GM21723 (cell line): ENCODE measurements at regions not wholly inside any gene's neighbourhood (a gene's known extent, or its start where the extent isn't known, plus 50 kb on each side); places are given as distances from the start of the nearest gene placed in this dataset.
"Not testable (repeated sequence)": the region's sequence is repeated elsewhere in the genome, so short reads cannot be mapped to it uniquely, and the experiment has no call there.

Experiments used
- ATAC-seq: cut with Tn5 transposase; IDR thresholded peaks from one replicate; pipeline ENCODE4 v1.9.1; 2021; ENCODE audit warnings: mild to moderate bottlenecking, moderate library complexity; ENCODE audit not compliant: unreplicated experiment

DNA sequence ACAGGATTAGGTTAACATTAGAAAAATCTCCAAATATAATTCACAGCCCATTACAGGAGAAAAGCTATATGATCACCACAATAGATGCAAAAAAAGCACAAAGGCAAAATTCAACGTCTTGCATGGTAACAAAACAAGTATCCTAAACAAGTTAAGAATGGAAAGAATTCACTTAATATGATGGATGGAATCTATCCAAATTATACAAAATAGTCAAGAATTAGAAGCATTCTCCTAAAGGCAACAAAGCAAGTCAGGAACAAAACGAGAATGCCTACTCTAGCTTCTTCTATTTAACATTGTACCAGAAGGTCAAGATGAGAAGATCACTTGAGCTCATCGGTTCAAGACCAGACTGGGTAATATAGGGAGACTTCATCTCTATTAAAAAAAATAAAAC, 442.8 kb downstream of the SETD4 start:
- ATAC-seq: no peak

DNA sequence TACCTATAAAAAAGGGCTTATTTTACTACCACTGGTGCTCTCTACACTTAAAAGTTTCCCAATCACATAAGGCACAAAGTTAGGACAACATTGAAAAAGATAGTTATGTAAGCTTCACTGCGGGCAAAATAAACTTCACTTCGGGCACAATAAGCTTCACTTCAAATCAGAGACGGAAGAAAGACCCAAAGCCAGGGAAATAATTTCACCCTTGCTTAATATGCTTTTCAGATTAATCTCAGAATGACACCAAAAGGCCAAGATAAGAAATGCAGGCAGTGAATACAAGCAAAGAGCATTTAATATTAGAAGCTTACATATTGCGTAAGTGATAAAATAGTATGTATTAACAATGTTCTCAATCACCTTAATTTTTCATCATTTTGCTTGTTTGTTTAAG, 444.2 kb downstream of the SETD4 start:
- no peak for ATAC-seq

DNA sequence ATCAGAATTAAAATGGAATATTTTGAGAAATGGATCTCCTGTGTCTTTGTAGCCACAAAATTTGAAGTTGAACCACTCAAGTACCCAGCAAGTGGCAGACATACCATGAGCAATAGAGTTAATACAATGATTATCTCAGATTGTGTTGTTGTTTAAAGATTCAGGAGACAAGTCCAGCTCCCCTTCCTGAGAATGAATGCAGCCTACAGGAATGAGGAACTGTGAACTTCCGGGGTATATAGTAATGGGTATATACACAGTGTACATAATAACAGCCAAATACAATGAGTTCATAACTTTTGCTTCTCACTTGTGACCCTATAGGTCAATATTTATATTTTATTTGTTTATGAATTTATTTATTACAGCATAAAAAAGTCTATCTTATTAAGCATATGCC, 445.0 kb downstream of the SETD4 start:
- ATAC-seq: no peak

DNA sequence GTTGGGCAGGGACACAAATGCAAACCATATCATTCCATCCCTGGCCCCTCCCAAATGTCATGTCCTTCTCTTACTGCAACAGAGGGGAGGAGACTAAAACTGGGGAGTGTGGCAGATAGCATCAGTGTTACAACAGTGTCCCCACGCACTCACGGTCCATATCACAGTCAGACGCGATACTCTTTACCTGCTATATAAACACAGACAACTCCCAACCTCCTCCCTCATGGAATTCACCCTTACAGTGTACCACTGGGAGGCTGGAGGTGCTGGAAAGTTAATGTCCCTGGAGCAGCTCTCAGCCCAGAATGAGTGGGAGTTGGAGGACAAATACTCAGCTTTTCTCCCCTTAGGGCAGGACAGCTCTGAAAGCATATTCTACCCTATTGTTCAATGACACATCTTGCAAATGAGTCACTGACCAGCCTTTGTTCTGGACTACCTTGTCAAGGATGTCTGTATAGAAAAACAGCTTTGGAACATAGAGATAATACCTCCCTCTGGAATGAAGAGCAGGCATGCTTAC, 445.9 kb downstream of the SETD4 start:
- no peak for ATAC-seq

DNA sequence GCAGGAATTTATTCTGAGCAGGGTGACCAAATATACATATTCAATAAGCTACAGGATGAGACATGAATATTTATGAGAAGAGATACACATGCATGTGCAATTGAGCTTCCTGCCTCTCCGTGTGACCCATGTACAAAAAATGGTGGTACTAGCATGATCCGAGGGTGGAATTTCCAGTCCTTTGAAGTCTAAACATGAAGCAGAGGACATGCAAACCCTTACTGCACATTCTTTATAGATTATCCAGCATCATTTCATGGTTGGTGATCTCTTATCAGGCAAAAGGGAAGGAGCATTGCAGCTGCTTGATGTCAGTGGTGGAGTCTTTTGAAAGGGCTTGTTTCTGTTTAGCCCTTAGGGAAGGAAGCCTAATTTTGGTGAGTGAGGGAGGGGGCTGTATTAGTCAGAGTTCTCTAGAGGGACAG, 448.6 kb downstream of the SETD4 start:
- no peak for ATAC-seq

DNA sequence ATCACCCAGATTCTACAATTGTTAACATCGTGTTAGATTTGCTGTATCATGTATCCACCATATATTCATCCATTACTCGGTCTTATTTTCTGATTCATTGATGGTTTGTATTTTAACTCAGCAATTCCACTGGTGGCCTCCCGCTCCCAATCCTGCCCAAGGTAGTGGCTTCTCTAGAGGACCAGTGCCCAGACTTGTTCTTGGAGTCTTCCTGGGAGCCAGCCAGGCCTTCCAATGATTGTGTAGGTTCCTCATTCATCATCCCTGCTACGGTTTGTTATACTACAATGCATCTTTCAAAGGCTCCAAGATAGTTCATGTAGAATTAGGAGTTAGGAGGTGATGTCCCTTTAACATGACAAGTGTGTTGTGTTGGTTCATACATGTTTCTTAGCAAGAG, 451.1 kb downstream of the SETD4 start:
- ATAC-seq: no peak

DNA sequence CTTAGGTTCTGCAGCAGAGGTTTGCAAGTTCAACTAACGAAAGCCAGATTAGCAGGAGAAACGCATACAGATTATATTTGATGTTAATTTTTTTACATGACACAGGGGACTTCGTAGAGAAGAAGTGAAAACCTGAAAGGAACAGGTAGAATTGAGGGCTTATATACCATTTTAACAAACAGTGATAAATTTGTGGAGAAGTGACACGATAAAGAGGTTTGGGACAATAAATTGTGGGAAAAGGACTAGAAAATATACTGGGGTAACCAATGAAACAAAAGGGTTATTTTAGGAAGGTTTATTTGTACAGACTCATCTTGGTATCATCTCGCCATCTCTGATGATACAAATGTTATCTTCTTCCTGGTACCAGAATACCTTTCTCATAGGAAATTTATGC, 452.9 kb downstream of the SETD4 start:
- no peak for ATAC-seq

DNA sequence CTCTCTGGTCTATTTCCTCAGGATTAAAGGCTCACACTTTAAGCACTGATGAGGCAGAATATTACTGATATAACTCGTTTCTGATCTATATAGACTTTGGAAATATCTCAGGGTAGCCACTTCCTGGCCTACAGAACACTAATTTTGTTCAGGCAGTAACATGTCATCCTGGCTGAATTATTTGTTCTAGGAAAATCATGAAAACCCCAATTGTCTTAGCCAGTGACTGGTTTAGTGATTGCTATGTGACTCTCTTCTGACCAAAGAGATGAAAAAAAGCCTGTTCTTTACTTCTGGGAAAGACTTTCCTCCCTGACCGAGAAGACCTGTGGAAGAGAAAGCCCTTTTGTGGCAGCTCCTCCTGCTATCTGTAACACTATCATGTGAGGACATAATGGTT, 453.7 kb downstream of the SETD4 start:
- no peak for ATAC-seq

DNA sequence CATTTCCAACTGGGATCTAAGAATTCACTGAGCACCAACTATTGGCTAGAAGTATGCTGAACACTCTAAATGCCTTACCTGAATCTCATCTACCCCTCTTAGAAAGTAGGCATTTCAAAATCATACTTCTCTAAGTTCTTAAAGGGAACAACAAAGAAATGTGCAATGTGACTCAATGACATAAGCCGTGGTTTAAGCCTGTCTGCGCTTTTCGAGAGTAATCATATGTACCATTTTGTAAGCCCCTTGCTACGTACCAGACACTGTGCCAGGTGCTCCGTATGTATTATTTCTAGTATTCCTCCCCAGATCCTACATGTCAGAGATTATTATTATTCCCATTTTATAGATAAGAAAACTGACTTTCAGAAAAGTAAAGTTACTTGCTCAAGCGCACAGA, 454.2 kb downstream of the SETD4 start:
- no peak for ATAC-seq

DNA sequence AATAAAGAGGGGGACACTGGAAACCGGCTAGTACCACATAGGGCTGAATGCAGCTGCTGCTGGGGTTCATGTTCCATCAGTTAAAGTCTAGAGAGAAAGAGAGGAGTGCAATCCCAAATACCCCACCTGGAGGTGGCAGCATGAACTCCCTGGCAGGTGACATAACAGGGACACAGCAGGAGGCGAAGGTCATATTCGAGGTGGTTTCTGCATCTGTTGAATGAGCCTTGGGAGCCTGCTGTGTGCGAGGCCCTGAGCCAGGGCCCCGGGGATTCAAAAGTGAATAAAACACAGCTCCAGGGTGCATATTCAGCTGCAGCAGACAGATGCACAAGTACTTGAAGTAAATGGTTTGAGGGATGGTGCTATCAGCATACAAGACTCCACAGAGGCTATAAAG, 456.8 kb downstream of the SETD4 start:
- ATAC-seq: no peak

DNA sequence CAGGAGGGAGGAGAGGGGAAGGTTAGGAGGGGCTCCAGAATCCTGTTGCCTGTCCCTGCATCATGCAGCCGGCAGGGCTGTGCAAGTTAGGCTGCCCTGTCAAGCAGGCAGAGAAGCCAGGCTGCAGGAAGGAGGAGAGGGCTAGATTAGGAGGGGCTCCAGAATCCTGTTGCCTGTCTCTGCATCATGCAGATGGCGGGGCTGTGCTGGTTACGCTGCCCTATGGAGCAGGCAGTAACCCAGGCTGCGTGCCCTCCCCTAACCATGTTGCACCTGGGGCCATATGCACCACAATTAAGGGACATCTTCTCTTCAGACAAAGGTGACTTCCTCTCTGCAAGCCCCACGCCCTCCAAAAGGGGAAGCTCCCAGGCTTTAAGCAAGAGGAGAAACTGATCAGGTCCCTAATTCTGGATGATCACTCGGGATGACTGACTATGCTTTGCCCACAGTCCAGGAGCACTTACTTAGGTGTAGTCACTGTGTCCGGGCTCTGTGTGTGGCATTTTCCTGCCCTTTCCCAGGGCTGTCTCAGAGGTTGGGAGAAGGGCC, 457.4 kb downstream of the SETD4 start:
- ATAC-seq: no peak

DNA sequence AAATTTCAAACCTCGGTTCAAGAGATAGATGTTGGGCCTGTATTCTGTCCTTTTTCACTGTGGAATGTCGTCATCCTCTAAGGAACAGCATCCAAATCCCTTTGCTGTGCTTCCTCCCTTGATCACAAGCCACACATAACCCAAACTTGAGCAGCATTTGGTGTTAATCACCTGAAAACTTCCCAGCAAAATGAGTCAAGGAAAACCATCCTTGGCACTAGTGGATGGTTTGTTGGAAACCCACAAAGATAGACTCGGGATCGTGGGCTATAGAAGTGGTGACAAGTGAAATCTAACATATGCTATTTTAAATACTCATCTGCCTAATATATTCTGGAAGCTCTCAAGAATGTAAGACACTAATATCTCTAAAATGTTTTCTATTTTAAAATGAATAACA, 459.1 kb downstream of the SETD4 start:
- no peak for ATAC-seq

DNA sequence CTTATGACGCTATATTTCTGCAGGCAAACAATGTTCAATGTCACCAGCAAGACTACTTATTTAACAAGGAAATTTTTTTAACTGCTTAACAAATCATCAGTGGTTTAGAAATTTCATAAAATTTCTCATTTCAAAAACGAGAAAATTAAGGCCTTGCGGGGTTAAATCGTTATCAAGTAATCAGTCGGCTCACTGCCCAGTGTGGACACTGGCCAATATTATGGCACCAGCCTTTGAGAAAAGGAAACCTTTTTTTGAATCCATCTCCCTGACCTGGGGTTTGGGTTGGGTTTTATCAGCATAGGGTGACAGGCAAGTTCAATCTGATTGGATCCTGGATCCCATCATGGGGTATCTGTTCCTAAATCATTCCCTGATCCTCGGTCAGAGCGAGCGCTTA, 461.2 kb downstream of the SETD4 start:
- no peak for ATAC-seq

DNA sequence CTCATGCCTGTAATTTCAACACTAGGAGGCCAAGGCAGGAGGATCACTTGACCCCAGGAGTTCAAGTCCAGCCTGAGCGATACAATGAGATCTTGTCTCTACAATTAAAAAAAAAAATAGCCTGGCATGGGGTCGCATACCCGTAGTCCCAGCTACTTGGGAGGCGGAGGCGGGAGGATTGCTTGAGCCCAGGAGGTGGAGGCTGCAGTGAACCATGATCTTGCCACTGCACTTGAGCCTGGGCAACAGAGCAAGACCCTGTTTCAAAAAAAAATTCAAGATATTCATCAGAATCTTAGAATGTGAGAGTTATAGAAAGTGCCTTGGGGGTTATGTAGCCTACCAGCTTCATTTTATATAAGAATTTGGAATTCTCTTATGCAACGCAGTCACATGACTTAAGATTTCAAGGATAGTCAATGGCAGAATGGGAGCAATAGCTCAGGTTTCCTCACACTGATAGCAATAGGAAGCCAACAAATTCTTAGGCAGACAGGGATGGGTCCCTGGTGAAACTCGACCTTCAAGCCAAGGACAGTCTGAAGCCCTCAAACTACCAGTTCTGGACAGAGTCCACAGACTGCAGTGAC, 462.5 kb downstream of the SETD4 start:
- no peak for ATAC-seq

DNA sequence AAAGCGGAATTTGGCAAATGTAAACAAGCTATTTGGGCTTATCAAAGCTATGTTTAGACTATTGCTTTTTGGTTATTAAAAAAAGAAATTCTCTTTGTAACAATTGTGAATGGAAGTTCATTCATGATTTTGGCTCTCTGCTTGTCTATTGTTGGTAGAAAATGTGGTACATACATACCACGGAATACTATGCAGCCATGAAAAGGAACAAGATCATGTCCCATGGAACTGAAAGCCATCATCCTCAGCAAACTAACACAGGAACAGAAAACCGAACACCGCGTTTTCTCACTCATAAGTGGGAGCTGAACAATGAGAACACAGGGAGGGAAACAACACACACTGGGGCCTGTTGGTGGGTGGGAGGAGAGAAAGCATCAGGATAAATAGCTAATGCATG, 465.4 kb downstream of the SETD4 start:
- ATAC-seq: no peak

DNA sequence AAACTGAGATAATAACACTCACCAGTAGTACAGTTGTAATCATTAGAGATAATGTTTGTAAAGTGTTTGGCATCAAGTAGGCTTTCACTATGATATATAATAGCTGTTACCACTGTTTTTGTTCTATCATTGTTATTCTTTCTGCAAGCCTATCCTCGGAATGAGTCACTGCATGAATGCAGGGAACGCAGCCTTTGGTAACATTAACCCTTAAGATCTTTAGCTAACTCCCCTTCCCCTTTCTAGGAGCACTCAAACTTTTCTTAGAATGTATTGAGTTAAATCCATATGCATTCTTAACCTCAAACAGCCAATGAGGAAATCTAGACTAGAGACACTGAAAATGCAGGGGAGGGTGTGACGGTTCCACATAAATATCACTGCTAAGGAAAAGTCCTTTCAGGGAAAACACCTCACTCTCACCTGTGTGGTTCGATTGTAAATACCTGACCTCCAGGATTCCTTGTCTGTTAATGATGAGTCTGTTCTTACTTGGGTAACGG, 467.3 kb downstream of the SETD4 start:
- no peak for ATAC-seq

DNA sequence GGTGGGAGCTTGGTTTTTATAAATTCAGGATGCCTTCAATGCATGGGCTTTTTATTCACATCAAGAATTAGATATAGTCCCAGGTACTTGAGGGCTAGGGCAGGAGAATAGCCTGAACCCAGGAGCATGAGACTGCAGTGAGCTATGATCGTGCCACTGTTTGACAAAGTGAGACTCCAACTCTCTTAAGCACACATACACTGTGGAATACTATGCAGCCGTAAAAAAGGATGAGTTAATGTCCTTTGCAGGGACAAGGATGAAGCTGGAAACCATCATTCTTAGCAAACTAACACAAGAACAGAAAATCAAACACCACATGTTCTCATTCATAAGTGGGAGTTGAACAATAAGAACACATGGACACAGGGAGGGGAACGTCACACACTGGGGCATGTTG, 470.0 kb downstream of the SETD4 start:
- not testable (repeated sequence) for ATAC-seq

DNA sequence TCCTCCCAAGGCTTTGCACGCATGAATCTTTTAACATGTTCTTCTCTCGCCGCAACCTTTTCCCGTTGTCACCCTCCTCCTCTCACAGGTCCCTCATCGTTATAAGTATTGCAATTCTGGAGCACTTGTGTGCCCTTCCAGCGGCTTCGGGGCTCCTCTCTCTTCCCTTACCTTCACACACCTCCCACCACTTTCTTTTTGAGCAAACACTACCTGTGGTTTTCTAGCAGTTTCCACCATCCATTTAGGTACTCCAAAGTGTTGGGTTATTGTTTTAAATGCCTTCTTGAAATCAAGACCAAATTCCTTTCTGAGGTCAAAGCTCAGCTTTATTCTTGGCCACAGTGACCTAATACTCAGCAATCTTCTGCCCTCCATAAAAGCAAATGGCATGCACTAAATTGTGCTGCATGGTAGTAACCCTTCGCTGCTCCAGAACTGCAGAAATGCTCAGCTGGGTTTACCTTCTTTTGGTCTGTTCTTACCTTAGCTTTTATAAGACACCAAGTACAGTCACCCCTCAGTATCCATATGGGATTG, 472.4 kb downstream of the SETD4 start:
- ATAC-seq: no peak

DNA sequence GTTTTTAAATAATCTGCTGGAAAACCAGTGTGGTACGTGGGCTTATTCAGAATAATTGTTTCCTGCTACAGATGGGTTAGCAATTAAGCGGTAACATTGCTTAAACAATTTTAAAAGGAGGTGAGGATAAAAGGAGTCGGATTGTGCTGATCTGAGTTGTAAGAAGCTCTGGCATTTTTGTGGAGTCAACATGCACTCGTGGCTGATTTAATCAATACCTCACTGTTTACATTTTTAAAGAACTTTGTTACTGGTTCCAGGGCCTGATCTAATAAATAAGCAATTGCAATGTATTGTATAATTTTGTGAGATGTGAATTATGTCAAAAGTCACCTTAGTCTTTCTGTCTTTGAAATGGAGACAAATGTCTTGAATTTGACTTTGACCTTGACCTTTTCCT, 474.0 kb downstream of the SETD4 start:
- no peak for ATAC-seq

DNA sequence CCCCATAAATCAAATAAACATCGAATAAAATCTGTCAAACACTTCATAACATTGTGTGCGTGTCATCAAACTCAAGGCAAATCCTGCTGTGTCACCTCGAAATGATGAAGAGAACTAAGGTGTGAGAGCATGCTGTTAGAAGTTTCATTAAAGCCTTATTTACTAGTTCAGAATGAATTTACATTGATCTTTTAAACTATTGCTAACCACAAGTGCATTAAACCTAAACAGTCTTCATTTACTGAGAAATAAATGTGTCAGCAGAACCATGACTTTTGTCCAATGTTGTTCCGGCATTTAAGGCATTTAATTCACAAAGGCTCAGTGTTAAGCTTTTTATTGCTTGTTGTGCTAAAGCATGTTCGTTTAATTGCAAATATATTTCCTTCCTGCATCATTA, 474.4 kb downstream of the SETD4 start:
- ATAC-seq: no peak

DNA sequence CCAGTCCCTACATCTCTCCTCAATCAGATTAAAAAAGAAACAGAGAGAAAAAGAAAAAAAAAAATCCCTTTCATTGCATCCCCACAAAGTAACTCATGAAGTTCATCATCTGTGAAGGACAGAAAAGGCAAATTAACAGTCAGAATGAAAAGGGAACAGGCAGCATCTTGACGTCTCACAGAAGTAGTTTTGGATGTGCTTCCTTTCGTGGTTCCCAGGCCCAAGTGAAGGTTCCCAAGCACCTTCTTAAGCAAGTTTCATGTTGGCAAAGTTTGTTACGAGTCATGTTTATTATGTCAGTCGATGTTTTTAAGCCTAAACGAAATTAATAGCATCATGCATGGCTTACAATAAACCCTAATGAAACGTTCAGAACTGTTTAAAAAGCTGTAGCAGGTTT, 475.2 kb downstream of the SETD4 start:
- ATAC-seq: no peak

DNA sequence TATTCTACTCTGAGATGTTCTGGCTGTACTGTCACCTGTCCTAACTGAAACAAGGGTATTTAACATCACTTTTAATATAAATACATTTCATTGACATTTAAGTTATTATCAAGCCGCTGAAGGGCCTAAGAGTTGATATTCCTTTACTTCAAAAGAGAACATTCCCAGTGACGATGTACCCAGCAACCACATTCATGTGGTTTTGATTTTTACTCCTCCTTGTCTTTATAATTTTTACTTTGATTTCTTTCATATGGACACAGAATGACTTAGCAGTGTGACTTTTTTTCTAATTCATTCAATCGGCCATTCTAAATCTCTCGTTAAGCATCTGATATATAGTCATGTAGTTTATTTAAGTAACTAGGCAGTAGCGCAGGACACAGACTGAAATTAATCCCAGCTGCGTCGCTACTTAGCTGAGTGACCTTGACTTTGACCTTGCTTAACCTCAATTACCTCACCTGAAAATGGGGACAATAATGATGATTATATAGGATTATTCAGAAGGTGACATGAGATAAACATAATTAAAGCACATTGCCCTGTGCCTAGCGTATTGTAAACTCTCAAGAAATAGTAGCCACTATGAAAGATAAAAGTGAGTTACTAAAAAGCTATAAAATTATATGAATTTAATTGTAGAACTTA, 476.6 kb downstream of the SETD4 start:
- ATAC-seq: no peak
